ENCODE measurements at regions not wholly inside any gene's neighbourhood (a gene's known extent, or its start where the extent isn't known, plus 50 kb on each side); places are given as distances from the start of the nearest gene placed in this dataset.

GRCh38 chr2:208827109-208827508, 420.5 kb downstream of the PTH2R start:
- TF ChIP-seq CTCF (IDR thresholded peaks at IDR 0.05) (no peak), SIN3A (IDR thresholded peaks at IDR 0.05; ENCODE audit: borderline replicate concordance, insufficient read depth, low read depth, low read length) (no peak), POLR2AphosphoS5 (IDR thresholded peaks at IDR 0.05; ENCODE audit: low read depth, low read length) (no peak)
